MM.1S (cell line): ENCODE measurements at regions not wholly inside any gene's neighbourhood (a gene's known extent, or its start where the extent isn't known, plus 50 kb on each side); places are given as distances from the start of the nearest gene placed in this dataset.

Experiments
- DNase-seq: peaks from one replicate; pipeline ENCODE4 v3.0.0-alpha.2; 2015
- H2AFZ ChIP-seq: fragments of 300-600 bp; sonication (generic); 2 replicates; pipeline ENCODE4 v1.6.0; 2016; ENCODE audit warnings: antibody characterized with exemption, low read length
- H3F3A ChIP-seq: fragments of 300-600 bp; sonication (generic); 2 replicates; pipeline ENCODE4 v1.6.1; 2016; ENCODE audit warnings: mild to moderate bottlenecking, antibody characterized with exemption, low read length, moderate library complexity, mixed read lengths; ENCODE audit not compliant: insufficient read depth
- H3K27ac ChIP-seq: fragments of 300-600 bp; sonication (generic); 2 replicates; pipeline ENCODE4 v1.5.1; 2016; ENCODE audit warnings: mild to moderate bottlenecking, low read length
- H3K27me3 ChIP-seq: fragments of 300-600 bp; sonication (generic); replicated peaks from 2 replicates; pipeline ENCODE4 v1.6.0; 2016; ENCODE audit warnings: low read length; ENCODE audit not compliant: insufficient read depth
- H3K36me3 ChIP-seq: fragments of 300-600 bp; sonication (generic); replicated peaks from 2 replicates; pipeline ENCODE4 v1.6.1; 2016; ENCODE audit warnings: mild to moderate bottlenecking, low read length, mixed read lengths; ENCODE audit not compliant: insufficient read depth
- H3K4me1 ChIP-seq: fragments of 300-600 bp; sonication (generic); 2 replicates; pipeline ENCODE4 v1.6.1; 2016; ENCODE audit warnings: low read length, mixed read lengths
- H3K4me2 ChIP-seq: fragments of 300-600 bp; sonication (generic); 2 replicates; pipeline ENCODE4 v1.6.0; 2016; ENCODE audit warnings: low read depth, low read length
- H3K4me3 ChIP-seq: fragments of 300-600 bp; sonication (generic); 2 replicates; pipeline ENCODE4 v1.5.1; 2016; ENCODE audit warnings: low read length, mixed read lengths
- H3K79me2 ChIP-seq: fragments of 300-600 bp; sonication (generic); 2 replicates; pipeline ENCODE4 v1.6.1; 2016; ENCODE audit warnings: mixed run types, low read length, mixed read lengths
- H3K9ac ChIP-seq: fragments of 300-600 bp; sonication (generic); 2 replicates; pipeline ENCODE4 v1.6.1; 2016; ENCODE audit warnings: low read length, mixed read lengths
- H3K9me2 ChIP-seq: fragments of 300-600 bp; sonication (generic); replicated peaks from 2 replicates; pipeline ENCODE4 v1.6.1; 2016; ENCODE audit warnings: mild to moderate bottlenecking, low read length, mixed read lengths; ENCODE audit not compliant: insufficient read depth
- H3K9me3 ChIP-seq: fragments of 300-600 bp; sonication (generic); replicated peaks from 2 replicates; pipeline ENCODE4 v1.6.1; 2016; ENCODE audit warnings: mild to moderate bottlenecking, low read length, mixed read lengths; ENCODE audit not compliant: insufficient read depth
- H4K20me1 ChIP-seq: fragments of 300-600 bp; sonication (generic); 2 replicates; pipeline ENCODE4 v1.6.1; 2016; ENCODE audit warnings: mild to moderate bottlenecking, low read length, moderate library complexity, mixed read lengths; ENCODE audit not compliant: insufficient read depth
- CTCF ChIP-seq: fragments of 300-600 bp; sonication (generic); IDR thresholded peaks from 2 replicates; pipeline ENCODE4 v1.5.1; 2016; ENCODE audit warnings: antibody characterized with exemption, low read length, mixed read lengths
- EZH2 ChIP-seq: fragments of 300-600 bp; sonication (generic); optimal IDR thresholded peaks from 2 replicates; pipeline ENCODE3; 2017; ENCODE audit warnings: low read depth, mild to moderate bottlenecking, antibody characterized with exemption, low read length, mixed read lengths
- EZH2phosphoT487 ChIP-seq: fragments of 300-600 bp; sonication (generic); IDR thresholded peaks from 2 replicates; pipeline ENCODE4 v1.6.1; 2018; ENCODE audit warnings: antibody characterized with exemption, low read length

GRCh38 chrX:40156470-40157227 lies 58.9 kb upstream of the BCOR start:
- no peak overlapping the region for H3K27ac ChIP-seq
- no peak overlapping the region for H3K4me2 ChIP-seq
- no peaks in the 10 kb centered on the region for H3K9me3 ChIP-seq
- DNase-seq, result no peak
- peaks cover 6% of the 10 kb centered on the region; the same call in 1 of the 2 replicates for H3F3A ChIP-seq
- no peaks in the 10 kb centered on the region for H3K4me1 ChIP-seq
- no peaks in the 10 kb centered on the region for H3K36me3 ChIP-seq
- H3K9me2 ChIP-seq, result no peaks in the 10 kb centered on the region
- H3K79me2 ChIP-seq, result no peaks in the 10 kb centered on the region
- TF ChIP-seq CTCF, result no peak
- TF ChIP-seq EZH2phosphoT487, result no peak
- no peak for TF ChIP-seq EZH2
- H3K27me3 ChIP-seq, result no peaks in the 10 kb centered on the region
- no peak overlapping the region for H2AFZ ChIP-seq
- no peak overlapping the region for H3K4me3 ChIP-seq
- no peaks in the 10 kb centered on the region for H4K20me1 ChIP-seq
- H3K9ac ChIP-seq, result no peak overlapping the region

GRCh38 chrX:40155589-40156469 lies 58.1 kb upstream of the BCOR start:
- TF ChIP-seq CTCF (no peak), EZH2 (no peak), EZH2phosphoT487 (no peak)
- H3K79me2 ChIP-seq, result no peaks in the 10 kb centered on the region
- peaks cover 6% of the 10 kb centered on the region; the same call in 1 of the 2 replicates for H3F3A ChIP-seq
- no peaks in the 10 kb centered on the region for H4K20me1 ChIP-seq
- no peak overlapping the region for H3K4me2 ChIP-seq
- H3K9me3 ChIP-seq, result no peaks in the 10 kb centered on the region
- H3K27ac ChIP-seq, result no peak overlapping the region
- DNase-seq, result no peak
- no peaks in the 10 kb centered on the region for H3K4me1 ChIP-seq
- H3K27me3 ChIP-seq, result no peaks in the 10 kb centered on the region
- H2AFZ ChIP-seq, result no peak overlapping the region
- H3K36me3 ChIP-seq, result no peaks in the 10 kb centered on the region
- no peak overlapping the region for H3K4me3 ChIP-seq
- no peak overlapping the region for H3K9ac ChIP-seq
- no peaks in the 10 kb centered on the region for H3K9me2 ChIP-seq

- Histone ChIP-seq H3F3A (peaks cover 6% of the 10 kb centered on the region; the same call in 1 of the 2 replicates), H3K36me3 (no peaks in the 10 kb centered on the region), H3K9me3 (no peaks in the 10 kb centered on the region), H3K79me2 (no peaks in the 10 kb centered on the region), H4K20me1 (no peaks in the 10 kb centered on the region), H3K4me1 (no peaks in the 10 kb centered on the region), H3K27ac (no peak overlapping the region), H3K9ac (no peak overlapping the region), H3K4me2 (peak overlapping the region; percentile 60; the same call in 1 of the 2 replicates), H3K27me3 (no peaks in the 10 kb centered on the region), H3K9me2 (no peaks in the 10 kb centered on the region), H3K4me3 (peak overlapping the region; percentile 55), H2AFZ (no peak overlapping the region)
- peak; percentile 28 for DNase-seq
- TF ChIP-seq CTCF (no peak), EZH2phosphoT487 (no peak), EZH2 (no peak)
Measured at GRCh38 chrX:40154853-40155588, 57.3 kb upstream of the BCOR start.
